RWPE2 (cell line): ENCODE measurements at regions not wholly inside any gene's neighbourhood (a gene's known extent, or its start where the extent isn't known, plus 50 kb on each side); places are given as distances from the start of the nearest gene placed in this dataset.
"Not testable (repeated sequence)": the region's sequence is repeated elsewhere in the genome, so short reads cannot be mapped to it uniquely, and the experiment has no call there.

Experiments
- ATAC-seq: fragments of 200-7000 bp; cut with Tn5 transposase; 3 replicates; pipeline ENCODE4 v1.9.1; 2021; ENCODE audit warnings: low read depth
- DNase-seq: peaks from one replicate; pipeline ENCODE4 v3.0.0-alpha.2; 2020; ENCODE audit warnings: low spot score
- H3K27ac ChIP-seq: fragments of 450-650 bp; 2 replicates; pipeline ENCODE4 v1.5.1; 2017; ENCODE audit warnings: mild to moderate bottlenecking; ENCODE audit not compliant: poor library complexity, severe bottlenecking
- H3K27me3 ChIP-seq: fragments of 250-450 bp; sonication (Bioruptor Pico); 2 replicates; pipeline ENCODE4 v1.5.1; 2021; ENCODE audit warnings: mild to moderate bottlenecking, moderate library complexity; ENCODE audit not compliant: insufficient read depth, poor library complexity, severe bottlenecking
- H3K36me3 ChIP-seq: fragments of 250-450 bp; sonication (Bioruptor Pico); 2 replicates; pipeline ENCODE4 v1.5.1; 2020; ENCODE audit warnings: low read depth, mild to moderate bottlenecking, moderate library complexity
- H3K4me1 ChIP-seq: fragments of 250-450 bp; sonication (Bioruptor Pico); 2 replicates; pipeline ENCODE4 v1.5.1; 2021; ENCODE audit warnings: mild to moderate bottlenecking, moderate library complexity; ENCODE audit not compliant: insufficient read depth, poor library complexity, severe bottlenecking
- H3K4me3 ChIP-seq: fragments of 250-450 bp; sonication (Bioruptor Pico); 2 replicates; pipeline ENCODE4 v1.5.1; 2021; ENCODE audit warnings: mild to moderate bottlenecking, moderate library complexity; ENCODE audit not compliant: severe bottlenecking
- H3K9me3 ChIP-seq: fragments of 250-450 bp; sonication (Bioruptor Pico); 2 replicates; pipeline ENCODE4 v1.5.1; 2021; ENCODE audit warnings: mild to moderate bottlenecking, moderate library complexity; ENCODE audit not compliant: severe bottlenecking

DNA sequence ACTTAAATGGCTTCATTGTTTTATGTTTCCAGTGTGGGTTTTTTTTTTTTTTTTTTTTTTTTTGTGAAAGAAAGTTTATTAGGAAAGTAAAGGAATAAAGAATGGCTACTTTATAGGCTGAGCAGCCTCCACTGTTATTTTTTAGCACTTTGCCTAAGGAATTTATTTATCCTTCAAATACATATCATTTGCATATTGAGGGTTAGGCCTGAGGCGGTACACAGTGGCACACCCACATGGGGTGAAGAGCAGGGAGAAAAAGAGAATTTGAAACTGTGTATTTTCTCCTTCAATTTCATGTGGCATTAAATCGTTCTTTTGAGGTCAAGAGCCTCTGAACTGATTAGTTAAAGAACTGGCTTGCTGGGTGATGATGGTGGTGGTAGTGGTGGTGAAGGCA lies 1977.1 kb downstream of the KHDRBS2 start:
- DNase-seq, H3K9me3 ChIP-seq, ATAC-seq, H3K4me1 ChIP-seq, H3K36me3 ChIP-seq, H3K4me3 ChIP-seq, H3K27ac ChIP-seq, H3K27me3 ChIP-seq: not testable (repeated sequence)
